ENCODE measurements at regions not wholly inside any gene's neighbourhood (a gene's known extent, or its start where the extent isn't known, plus 50 kb on each side); places are given as distances from the start of the nearest gene placed in this dataset. TPM values are rescaled to one million over a fixed set of nuclear protein-coding genes. Genes with fewer than 3 reads are reported as not detected.

DNA sequence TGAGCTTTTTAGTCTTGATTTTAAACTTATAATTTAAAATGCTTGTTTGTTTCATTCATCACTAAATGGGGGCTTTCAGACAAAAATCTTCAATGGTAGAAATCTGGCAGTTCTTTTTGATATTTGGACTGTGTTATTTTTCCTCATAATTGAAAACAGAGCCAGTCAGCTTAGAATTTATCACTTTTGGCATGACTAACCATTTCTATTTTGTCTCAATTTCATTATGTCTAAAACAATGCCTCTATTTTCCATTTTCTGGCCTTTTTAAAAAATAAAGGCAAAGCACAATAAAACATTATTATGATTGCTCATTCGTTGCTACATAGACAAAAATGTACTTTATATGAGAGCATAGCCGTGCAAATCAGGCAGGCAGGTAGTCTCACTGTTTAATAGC is 434.5 kb downstream of the XIRP2 start:
- Histone ChIP-seq H3K4me2 (ENCODE audit: low read length) (no peak overlapping the region), H3K9me3 (ENCODE audit: low read length) (no peaks in the 10 kb centered on the region), H3K79me2 (ENCODE audit: insufficient read depth, low read depth, low read length) (no peaks in the 10 kb centered on the region), H2AFZ (ENCODE audit: low read length) (no peak overlapping the region), H3K9me2 (ENCODE audit: insufficient read depth, low read length) (no peaks in the 10 kb centered on the region), H3K36me3 (ENCODE audit: insufficient read depth, low read length) (no peaks in the 10 kb centered on the region), H3K27ac (ENCODE audit: low read depth, low read length, poor library complexity, severe bottlenecking) (no peak overlapping the region), H4K20me1 (ENCODE audit: insufficient read depth, low read length) (no peaks in the 10 kb centered on the region), H3K4me1 (ENCODE audit: insufficient read depth, low read length, poor library complexity, severe bottlenecking) (no peaks in the 10 kb centered on the region), H3K4me3 (ENCODE audit: low read depth, low read length, poor library complexity, severe bottlenecking) (no peak overlapping the region)
- no TSS peak for BruUV-seq (replicated peaks)
- TF ChIP-seq, protein P1, sequence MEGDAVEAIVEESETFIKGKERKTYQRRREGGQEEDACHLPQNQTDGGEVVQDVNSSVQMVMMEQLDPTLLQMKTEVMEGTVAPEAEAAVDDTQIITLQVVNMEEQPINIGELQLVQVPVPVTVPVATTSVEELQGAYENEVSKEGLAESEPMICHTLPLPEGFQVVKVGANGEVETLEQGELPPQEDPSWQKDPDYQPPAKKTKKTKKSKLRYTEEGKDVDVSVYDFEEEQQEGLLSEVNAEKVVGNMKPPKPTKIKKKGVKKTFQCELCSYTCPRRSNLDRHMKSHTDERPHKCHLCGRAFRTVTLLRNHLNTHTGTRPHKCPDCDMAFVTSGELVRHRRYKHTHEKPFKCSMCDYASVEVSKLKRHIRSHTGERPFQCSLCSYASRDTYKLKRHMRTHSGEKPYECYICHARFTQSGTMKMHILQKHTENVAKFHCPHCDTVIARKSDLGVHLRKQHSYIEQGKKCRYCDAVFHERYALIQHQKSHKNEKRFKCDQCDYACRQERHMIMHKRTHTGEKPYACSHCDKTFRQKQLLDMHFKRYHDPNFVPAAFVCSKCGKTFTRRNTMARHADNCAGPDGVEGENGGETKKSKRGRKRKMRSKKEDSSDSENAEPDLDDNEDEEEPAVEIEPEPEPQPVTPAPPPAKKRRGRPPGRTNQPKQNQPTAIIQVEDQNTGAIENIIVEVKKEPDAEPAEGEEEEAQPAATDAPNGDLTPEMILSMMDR (conservative IDR thresholded peaks at IDR 0.05; ENCODE audit: low read length), result no peak
- TF ChIP-seq EZH2phosphoT487 (IDR thresholded peaks at IDR 0.05; ENCODE audit: borderline replicate concordance, low read depth, low read length), result no peak
- ChIA-PET CTCF (ENCODE audit: unreplicated experiment) (no interaction called here), POLR2A (no interaction called here)
- intact Hi-C loops (cut with micrococcal nuclease; ENCODE audit: unreplicated experiment), result no loop called here
- DNase-seq (ENCODE audit: low spot score), result no peak

DNA sequence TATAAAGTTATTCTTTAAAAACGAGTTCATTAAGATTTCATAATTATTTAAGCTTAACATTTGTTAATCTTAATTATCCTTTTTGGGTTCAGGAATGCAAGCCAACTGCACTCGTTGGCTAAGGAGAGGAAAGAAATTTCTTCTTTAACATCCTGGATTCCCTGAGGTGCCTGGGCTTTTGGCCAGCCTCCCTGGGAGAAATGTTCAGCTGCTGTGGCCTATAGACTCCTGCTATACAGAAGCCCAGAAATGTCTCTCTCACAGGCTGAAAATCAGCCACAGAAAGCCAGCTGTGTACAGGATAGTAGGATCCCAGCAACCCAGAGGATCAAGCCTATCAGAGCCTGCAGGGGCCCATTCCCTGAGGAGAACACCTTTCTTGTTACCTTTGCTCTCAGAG is 430.3 kb downstream of the XIRP2 start:
- H3K9me3 ChIP-seq (ENCODE audit: low read length), result no peaks in the 10 kb centered on the region
- H3K4me3 ChIP-seq (ENCODE audit: low read depth, low read length, poor library complexity, severe bottlenecking), result no peak overlapping the region
- H3K27ac ChIP-seq (ENCODE audit: low read depth, low read length, poor library complexity, severe bottlenecking), result no peak overlapping the region
- H3K36me3 ChIP-seq (ENCODE audit: insufficient read depth, low read length), result no peaks in the 10 kb centered on the region
- no peaks in the 10 kb centered on the region for H3K4me1 ChIP-seq (ENCODE audit: insufficient read depth, low read length, poor library complexity, severe bottlenecking)
- H2AFZ ChIP-seq (ENCODE audit: low read length), result no peak overlapping the region
- no peaks in the 10 kb centered on the region for H3K9me2 ChIP-seq (ENCODE audit: insufficient read depth, low read length)
- no TSS peak for BruUV-seq (replicated peaks)
- intact Hi-C loops (cut with micrococcal nuclease; ENCODE audit: unreplicated experiment), result no loop called here
- H3K4me2 ChIP-seq (ENCODE audit: low read length), result no peak overlapping the region
- POLR2A ChIA-PET, result interaction anchor here (0.6 kb wide), 1 partner anchor 13 kb away, joined by 3 read pairs; no protein-coding TSS in a partner anchor
- TF ChIP-seq EZH2phosphoT487 (IDR thresholded peaks at IDR 0.05; ENCODE audit: borderline replicate concordance, low read depth, low read length), result no peak
- TF ChIP-seq, protein P1 (conservative IDR thresholded peaks at IDR 0.05; ENCODE audit: low read length), result no peak
- no peaks in the 10 kb centered on the region for H4K20me1 ChIP-seq (ENCODE audit: insufficient read depth, low read length)
- DNase-seq (ENCODE audit: low spot score), result no peak
- H3K79me2 ChIP-seq (ENCODE audit: insufficient read depth, low read depth, low read length), result no peaks in the 10 kb centered on the region
- CTCF ChIA-PET (ENCODE audit: unreplicated experiment), result no interaction called here

DNA sequence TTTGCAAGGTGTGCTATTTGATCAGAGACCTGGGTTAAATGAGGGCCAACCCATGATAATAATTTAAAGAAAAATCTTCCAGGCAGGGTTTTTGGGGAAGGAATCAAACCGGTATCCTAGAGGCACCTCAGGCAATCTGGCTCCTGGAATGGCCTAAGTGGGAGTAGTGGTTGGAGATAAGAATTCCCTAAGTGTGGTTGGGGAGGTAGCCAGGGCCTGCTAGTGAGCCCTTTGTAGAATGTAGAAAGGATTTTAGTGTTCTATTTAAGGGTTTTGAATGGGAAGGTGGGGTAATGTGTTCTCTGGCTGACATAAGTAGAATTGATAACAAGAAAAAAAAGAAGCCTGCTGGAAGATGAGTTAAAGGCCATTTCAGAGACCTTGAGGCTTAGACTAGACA is 422.2 kb downstream of the XIRP2 start:
- no peak overlapping the region for H3K4me3 ChIP-seq (ENCODE audit: low read depth, low read length, poor library complexity, severe bottlenecking)
- DNase-seq (ENCODE audit: low spot score), result no peak
- no peaks in the 10 kb centered on the region; the same call in 1 of the 2 replicates for H4K20me1 ChIP-seq (ENCODE audit: insufficient read depth, low read length)
- H3K79me2 ChIP-seq (ENCODE audit: insufficient read depth, low read depth, low read length), result no peaks in the 10 kb centered on the region
- no peaks in the 10 kb centered on the region for H3K4me1 ChIP-seq (ENCODE audit: insufficient read depth, low read length, poor library complexity, severe bottlenecking)
- no peaks in the 10 kb centered on the region for H3K9me3 ChIP-seq (ENCODE audit: low read length)
- H3K36me3 ChIP-seq (ENCODE audit: insufficient read depth, low read length), result no peaks in the 10 kb centered on the region
- intact Hi-C loops (cut with micrococcal nuclease; ENCODE audit: unreplicated experiment), result no loop called here
- POLR2A ChIA-PET, result no interaction called here
- H3K27ac ChIP-seq (ENCODE audit: low read depth, low read length, poor library complexity, severe bottlenecking), result no peak overlapping the region
- CTCF ChIA-PET (ENCODE audit: unreplicated experiment), result no interaction called here
- no peak overlapping the region for H2AFZ ChIP-seq (ENCODE audit: low read length)
- H3K9me2 ChIP-seq (ENCODE audit: insufficient read depth, low read length), result no peaks in the 10 kb centered on the region
- no peak overlapping the region for H3K4me2 ChIP-seq (ENCODE audit: low read length)
- BruUV-seq (replicated peaks), result no TSS peak
- TF ChIP-seq EZH2phosphoT487 (IDR thresholded peaks at IDR 0.05; ENCODE audit: borderline replicate concordance, low read depth, low read length), result no peak
- TF ChIP-seq, protein P1 (conservative IDR thresholded peaks at IDR 0.05; ENCODE audit: low read length), result no peak

Small RNA genes in the stretch of these regions (small RNA-seq; reads per million reads assigned to genes)
- gene RNU7-148P, result not detected
